SK-N-MC (cell line): ENCODE measurements at regions not wholly inside any gene's neighbourhood (a gene's known extent, or its start where the extent isn't known, plus 50 kb on each side); places are given as distances from the start of the nearest gene placed in this dataset.

Experiments used
- EZH2 ChIP-seq: fragments of 200-600 bp; sonication (generic); IDR thresholded peaks from one replicate; pipeline ENCODE4 v1.6.1; 2017; ENCODE audit warnings: antibody characterized with exemption
- POLR2AphosphoS5 ChIP-seq: IDR thresholded peaks from 2 replicates; pipeline ENCODE4 v1.6.1; 2012; ENCODE audit warnings: mild to moderate bottlenecking, low read depth, low read length, borderline replicate concordance

DNA sequence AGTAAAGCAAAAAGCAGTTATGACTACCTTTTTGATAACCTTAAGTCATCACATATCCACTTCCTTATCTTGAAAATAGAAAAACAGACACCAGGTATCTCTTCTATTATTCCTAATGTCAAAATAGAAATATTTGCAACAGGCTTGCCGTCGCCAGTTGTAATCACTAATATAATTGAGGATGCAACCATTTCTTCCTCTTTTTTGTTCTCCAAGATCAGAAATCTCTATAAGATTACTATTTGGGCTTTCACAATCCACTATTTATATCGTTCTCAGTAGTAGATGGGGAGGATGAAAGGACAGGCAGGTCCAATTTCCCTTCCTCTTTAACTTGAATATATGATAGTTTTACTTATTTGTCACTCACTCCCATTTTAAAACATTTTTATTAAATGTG lies 130.2 kb upstream of the HMGA2 start:
- TF ChIP-seq EZH2 (no peak), POLR2AphosphoS5 (no peak)
